ENCODE measurements at regions not wholly inside any gene's neighbourhood (a gene's known extent, or its start where the extent isn't known, plus 50 kb on each side); places are given as distances from the start of the nearest gene placed in this dataset.

GRCh38 chr7:26512737-26513136 is 221.1 kb downstream of the SNX10 start:
- Histone ChIP-seq H3K9me3 (no peaks in the 10 kb centered on the region), H3K36me3 (no peaks in the 10 kb centered on the region), H3K27me3 (peaks cover 0 to 23% (median 0%) of the 10 kb centered on the region in 4 donors), H3K4me1 (peaks cover 0 to 3% (median 0%) of the 10 kb centered on the region in 4 donors), H3K4me3 (no peak overlapping the region), H3K27ac (replicated peaks in 1 of 4) (no peak overlapping the region)
- intact Hi-C loops (cut with DNase I): no loop called here
- TF ChIP-seq POLR2AphosphoS5 (IDR thresholded peaks at IDR 0.05): no peak
- DNase-seq (ENCODE audit: extremely low spot score): no peak
- 97% methylated on average over 3 of the region's 3 CpGs for whole genome bisulfite sequencing

- Histone ChIP-seq H3K27ac (replicated peaks in 1 of 4) (no peak overlapping the region), H3K4me1 (peaks cover 0 to 3% (median 0%) of the 10 kb centered on the region in 4 donors), H3K4me3 (no peak overlapping the region), H3K36me3 (no peaks in the 10 kb centered on the region), H3K27me3 (peaks cover 0 to 22% (median 0%) of the 10 kb centered on the region in 4 donors), H3K9me3 (no peaks in the 10 kb centered on the region)
- intact Hi-C loops (cut with DNase I): no loop called here
- no peak for DNase-seq (ENCODE audit: extremely low spot score)
- TF ChIP-seq POLR2AphosphoS5 (IDR thresholded peaks at IDR 0.05) (no peak), POLR2A (IDR thresholded peaks at IDR 0.05; ENCODE audit: low read depth) (no peak), EP300 (IDR thresholded peaks at IDR 0.05) (no peak), CTCF (IDR thresholded peaks at IDR 0.05) (no peak)
- 91% methylated on average over 2 of the region's 2 CpGs for WGBS
These were observed 222.3 kb downstream of the SNX10 start for GRCh38 chr7:26513948-26514347.

- Histone ChIP-seq H3K27ac (replicated peaks in 1 of 4) (no peak overlapping the region), H3K9me3 (no peaks in the 10 kb centered on the region), H3K36me3 (no peaks in the 10 kb centered on the region), H3K27me3 (peaks cover 0 to 21% (median 0%) of the 10 kb centered on the region in 4 donors), H3K4me3 (no peak overlapping the region), H3K4me1 (peaks cover 0 to 3% (median 0%) of the 10 kb centered on the region in 4 donors)
- WGBS: 84% methylated on average over 5 of the region's 5 CpGs
- intact Hi-C loops (cut with DNase I): no loop called here
- TF ChIP-seq POLR2AphosphoS5 (IDR thresholded peaks at IDR 0.05) (no peak), POLR2A (IDR thresholded peaks at IDR 0.05; ENCODE audit: low read depth) (no peak), EP300 (IDR thresholded peaks at IDR 0.05) (no peak), CTCF (IDR thresholded peaks at IDR 0.05) (no peak)
- no peak for DNase-seq (ENCODE audit: extremely low spot score)
These were observed 223.0 kb downstream of the SNX10 start for GRCh38 chr7:26514633-26515032.

- no peak for TF ChIP-seq CTCF (IDR thresholded peaks at IDR 0.05)
- no peak for TF ChIP-seq POLR2AphosphoS5 (IDR thresholded peaks at IDR 0.05)
- no peak for TF ChIP-seq POLR2A (IDR thresholded peaks at IDR 0.05; ENCODE audit: low read depth)
- TF ChIP-seq EP300 (IDR thresholded peaks at IDR 0.05): no peak
- H3K4me1 ChIP-seq: peaks cover 0 to 3% (median 0%) of the 10 kb centered on the region in 4 donors
- WGBS: 60% methylated on average over 8 of the region's 8 CpGs
- H3K36me3 ChIP-seq: no peaks in the 10 kb centered on the region
- peaks cover 0 to 21% (median 0%) of the 10 kb centered on the region in 4 donors for H3K27me3 ChIP-seq
- H3K27ac ChIP-seq (replicated peaks in 1 of 4): no peak overlapping the region
- intact Hi-C loops (cut with DNase I): no loop called here
- no peak for DNase-seq (ENCODE audit: extremely low spot score)
- no peaks in the 10 kb centered on the region for H3K9me3 ChIP-seq
- H3K4me3 ChIP-seq: no peak overlapping the region
These were observed 223.7 kb downstream of the SNX10 start for GRCh38 chr7:26515314-26515842.

GRCh38 chr7:26520483-26520882 is 228.8 kb downstream of the SNX10 start:
- no peak for DNase-seq (ENCODE audit: extremely low spot score)
- Histone ChIP-seq H3K4me3 (no peak overlapping the region), H3K36me3 (no peaks in the 10 kb centered on the region), H3K27me3 (peaks cover 0 to 11% (median 0%) of the 10 kb centered on the region in 4 donors), H3K27ac (replicated peaks in 1 of 4) (no peak overlapping the region), H3K9me3 (no peaks in the 10 kb centered on the region), H3K4me1 (no peaks in the 10 kb centered on the region)
- TF ChIP-seq CTCF (IDR thresholded peaks at IDR 0.05): no peak
- no peak for TF ChIP-seq POLR2A (IDR thresholded peaks at IDR 0.05; ENCODE audit: low read depth)
- no peak for TF ChIP-seq EP300 (IDR thresholded peaks at IDR 0.05)
- TF ChIP-seq POLR2AphosphoS5 (IDR thresholded peaks at IDR 0.05): no peak
- 73% methylated on average over 3 of the region's 3 CpGs for WGBS
- intact Hi-C loops (cut with DNase I): no loop called here

Data from esophagus muscularis mucosa (tissue), 4 donors.